ENCODE measurements at regions not wholly inside any gene's neighbourhood (a gene's known extent, or its start where the extent isn't known, plus 50 kb on each side); places are given as distances from the start of the nearest gene placed in this dataset.
A peak's percentile ranks its signal among the peaks of the same experiment; 100 is the strongest.

DNA sequence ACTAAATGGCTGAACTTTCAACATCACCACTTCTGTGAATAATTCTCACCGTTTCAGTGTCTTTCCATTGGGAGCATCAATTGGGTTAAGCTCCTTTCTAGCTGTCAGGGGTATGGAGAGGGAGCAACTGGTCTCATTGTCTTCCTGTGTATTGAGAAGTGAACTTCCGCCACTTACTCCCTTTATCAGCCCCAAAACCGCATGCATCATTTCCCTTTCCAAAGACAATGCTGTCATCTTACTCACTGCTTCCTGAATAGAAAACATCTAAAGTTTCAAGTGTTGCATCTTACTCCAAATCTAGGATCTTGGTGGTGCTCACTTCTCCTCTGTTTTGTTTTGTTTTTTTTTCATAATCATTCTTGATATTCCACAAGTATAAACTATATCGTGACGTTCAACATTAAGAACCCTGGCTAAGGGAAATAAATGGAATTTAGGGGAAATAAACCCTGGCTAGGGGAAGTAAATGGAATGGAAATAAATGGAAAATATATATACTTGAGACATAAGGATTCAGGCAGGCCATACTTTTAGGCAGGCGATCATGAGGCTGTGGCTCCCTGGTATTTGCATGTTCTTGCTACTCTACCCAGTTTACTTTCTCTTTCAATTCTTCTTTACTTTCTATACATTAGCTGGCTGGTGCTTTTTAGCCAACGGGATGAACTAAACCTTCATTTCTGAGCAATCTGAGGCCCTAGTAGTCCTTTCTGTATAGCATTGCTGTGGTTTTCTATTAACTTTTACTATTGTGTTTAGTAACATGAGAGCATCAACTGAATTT, 371.9 kb downstream of the BMPER start:
- no peak for DNase-seq

DNA sequence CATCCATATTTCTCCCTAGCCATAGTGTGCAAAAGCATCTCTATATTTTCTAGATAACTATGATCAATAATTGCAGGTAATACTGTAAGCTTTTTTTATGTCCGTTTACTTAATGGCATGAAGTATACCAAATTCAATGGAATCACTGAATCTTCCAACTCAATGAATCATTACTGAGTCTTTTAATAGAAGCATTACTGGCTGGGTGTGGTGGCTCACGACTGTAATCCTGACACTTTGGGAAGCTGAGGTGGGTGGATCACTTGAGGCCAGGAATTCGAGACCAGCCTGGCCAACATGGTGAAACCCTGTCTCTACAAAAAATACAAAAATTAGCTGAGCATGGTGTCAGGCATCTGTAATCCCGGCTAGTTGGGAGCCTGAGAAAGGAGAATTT, 372.5 kb downstream of the BMPER start:
- no peak for DNase-seq

DNA sequence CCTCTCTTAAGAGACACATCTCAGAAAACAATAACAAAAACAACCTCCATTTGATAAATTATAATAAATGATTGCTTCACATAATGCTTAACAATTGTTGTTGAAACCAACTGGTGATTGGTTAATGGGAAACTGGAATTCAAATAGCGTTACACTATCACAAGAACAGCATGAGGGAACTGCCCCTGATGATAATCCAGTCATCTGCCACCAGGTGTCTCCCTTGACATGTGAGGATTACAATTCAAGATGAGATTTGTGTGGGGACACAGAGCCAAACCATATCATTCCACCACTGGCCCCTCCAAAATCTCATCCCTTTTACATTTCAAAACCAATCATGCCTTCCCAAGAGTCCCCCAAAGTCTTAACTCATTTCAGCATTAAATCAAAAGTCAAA, 375.9 kb downstream of the BMPER start:
- no peak for DNase-seq

DNA sequence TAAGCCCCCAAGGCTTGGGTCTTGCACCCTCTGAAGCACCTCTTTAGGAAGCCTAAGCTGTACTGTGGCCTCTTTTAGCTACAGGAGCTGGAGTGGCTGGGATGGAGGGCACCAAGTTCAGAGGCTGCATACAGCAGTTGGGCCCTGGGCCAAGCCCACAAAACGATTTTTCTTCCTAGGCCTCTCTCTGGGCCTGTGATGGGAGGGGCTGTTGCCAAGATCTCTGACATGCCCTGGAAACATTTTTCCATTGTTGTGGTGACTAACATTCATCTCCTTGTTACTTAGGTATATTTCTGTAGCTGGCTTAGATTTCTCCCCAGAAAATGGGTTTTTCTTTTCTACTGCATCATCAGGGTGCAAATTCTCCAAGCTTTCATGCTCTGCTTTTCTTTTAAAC, 375.7 kb upstream of the NPSR1 start:
- DNase-seq = no peak

DNA sequence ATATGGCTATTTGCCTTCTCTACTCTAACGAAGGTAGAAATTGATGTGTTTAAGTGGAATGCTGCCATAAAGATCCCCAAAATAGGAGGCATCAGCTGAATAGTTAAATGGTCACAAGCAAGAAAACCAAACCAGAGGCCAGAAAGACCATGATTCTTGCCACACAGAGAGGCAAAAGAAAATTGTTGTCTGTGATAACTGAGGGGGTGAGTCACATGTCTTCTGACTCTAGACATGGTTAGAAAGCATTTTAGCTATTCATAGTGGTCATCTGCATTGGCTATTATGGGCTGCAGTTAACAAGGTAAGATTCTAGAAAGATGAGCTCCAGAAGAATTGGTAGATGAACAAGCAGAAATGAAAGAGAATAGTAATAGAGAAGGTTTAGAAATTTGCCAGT, 361.4 kb upstream of the NPSR1 start:
- no peak for DNase-seq

DNA sequence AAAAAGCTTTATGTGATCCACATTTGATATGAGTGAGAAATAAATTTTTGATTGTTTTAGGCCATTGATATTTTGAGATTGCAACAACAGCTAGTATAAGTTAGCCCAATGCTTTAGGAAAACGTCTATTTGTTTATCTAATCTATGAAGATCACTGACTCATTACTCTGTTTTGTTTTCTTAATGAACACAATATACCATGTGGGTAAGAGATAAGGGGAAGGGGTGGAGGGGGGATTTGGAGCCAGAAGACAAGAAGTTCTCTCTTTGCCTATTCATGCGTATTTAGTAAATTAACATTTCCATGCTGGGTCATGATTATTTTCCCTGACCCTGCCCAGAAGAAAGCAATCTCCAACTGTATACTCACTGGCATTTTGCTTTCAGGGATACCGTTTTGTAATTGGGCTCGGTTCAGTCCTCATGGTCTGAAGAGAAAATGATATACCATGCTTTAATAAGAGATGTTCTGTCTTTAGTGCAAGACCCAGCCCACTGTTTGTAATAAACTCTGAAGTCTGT, 359.5 kb upstream of the NPSR1 start:
- DNase-seq = no peak

DNA sequence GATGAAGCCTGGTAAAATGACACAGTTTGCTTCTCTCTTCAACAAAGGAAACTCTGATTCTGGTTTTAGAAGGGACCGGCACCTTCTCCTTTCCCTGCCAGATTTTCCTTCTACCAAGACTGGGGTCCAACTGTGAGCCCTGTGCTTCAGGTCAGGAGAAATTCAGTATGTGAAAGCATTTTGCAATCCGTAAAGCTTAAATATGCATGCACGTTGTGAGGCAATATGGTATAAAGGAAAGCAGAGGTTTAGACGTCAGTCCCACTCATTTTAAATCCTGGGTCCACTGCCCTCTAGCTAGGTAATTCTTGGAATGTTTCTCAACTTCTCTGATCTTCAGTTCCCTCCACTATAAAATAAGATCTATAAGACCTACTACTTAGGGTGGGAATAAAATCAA, 359.0 kb upstream of the NPSR1 start:
- no peak for DNase-seq

DNA sequence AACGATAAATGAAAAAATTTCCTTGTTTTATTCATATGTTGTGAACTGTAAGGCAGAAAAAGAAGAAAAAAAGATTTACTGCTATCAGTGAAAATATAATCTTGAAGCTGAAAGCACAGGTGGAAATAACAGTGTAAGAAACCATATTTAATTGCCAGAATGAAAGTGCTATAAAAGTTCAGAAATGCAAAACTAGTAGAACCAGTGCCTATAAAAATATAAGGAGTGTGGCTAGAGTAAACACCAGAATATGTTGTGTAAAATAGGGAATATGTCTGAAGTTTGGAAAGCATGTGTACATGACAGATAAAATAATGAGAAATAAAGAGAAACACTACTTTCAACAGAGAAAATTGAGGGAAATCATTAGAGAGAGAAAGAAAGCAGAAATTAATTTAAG, 350.5 kb upstream of the NPSR1 start:
- DNase-seq = no peak

DNA sequence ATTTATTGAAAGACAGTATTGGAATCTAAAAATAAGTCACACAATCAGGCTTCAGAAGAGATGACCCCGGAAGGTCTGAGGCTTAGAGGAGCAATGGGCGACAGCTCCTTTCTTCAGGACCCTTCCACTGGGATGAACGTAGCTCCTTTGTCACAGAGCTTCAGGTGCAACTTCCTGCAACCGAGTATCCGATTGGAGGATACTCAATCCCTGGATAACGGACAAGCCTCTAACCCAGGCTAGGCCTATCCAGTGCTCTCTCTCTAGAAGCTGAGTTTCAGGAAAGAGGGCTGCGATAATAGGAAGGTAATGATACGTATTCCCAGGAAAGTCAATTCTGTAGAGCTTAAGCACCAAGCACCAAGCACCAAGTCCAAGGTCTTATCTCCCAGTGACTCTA, 349.4 kb upstream of the NPSR1 start:
- DNase-seq = no peak

DNA sequence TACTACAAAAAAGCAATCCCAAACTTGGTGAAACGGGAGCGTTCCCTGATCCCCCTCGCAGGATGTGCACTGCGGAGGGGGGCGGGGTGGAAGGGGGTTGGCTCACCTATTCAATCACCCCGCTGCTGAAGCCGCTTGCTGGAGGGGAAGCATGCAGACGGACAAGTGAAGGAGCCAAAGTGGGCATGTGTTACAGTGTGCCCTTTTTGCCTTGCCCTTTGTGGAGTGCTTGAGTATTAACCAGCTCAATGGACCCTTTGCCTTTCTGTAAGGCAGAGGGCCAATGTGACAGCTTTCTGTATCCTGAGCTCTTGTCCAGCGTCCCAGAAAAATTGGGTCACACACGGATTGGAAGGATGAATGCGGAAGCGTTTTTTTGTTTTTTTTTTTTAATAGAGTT, 348.9 kb upstream of the NPSR1 start:
- DNase-seq = no peak

DNA sequence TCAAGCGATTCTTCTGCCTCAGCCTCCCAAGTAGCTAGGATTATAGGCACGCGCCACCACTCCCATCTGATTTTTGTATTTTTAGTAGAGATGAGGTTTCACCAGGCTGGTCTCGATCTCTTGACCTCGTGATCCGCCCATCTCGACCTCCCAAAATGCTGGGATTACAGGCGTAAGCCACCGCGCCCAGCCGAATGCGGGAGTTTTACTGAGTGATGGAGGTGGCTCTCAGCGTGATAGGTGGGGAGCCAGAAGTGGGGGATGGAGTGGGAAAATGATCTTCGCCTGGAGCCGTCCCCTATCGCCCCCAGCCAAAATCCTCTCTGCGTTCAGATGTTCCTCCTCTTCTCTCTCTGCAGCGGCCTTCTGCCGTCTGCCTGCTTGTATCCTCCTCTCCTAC, 348.4 kb upstream of the NPSR1 start:
- no peak for DNase-seq

DNA sequence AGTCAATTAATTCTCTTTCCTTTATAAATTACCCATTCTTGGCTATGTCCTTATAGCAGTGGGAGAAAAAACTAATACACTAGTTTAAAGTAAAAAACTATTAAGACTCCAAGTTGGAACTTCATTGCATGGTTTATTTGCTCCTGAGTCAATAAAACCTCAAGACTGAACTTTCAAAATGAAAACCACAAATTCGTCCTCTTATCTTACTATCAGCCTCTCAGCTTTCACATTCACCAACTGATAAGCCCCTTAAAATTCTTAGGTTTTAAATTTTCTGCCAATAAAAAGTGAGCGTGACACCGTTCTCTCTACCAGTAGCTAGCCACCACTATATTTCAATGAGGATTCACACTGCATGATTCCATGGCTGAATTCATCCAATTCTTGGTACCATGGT, 346.4 kb upstream of the NPSR1 start:
- no peak for DNase-seq

DNA sequence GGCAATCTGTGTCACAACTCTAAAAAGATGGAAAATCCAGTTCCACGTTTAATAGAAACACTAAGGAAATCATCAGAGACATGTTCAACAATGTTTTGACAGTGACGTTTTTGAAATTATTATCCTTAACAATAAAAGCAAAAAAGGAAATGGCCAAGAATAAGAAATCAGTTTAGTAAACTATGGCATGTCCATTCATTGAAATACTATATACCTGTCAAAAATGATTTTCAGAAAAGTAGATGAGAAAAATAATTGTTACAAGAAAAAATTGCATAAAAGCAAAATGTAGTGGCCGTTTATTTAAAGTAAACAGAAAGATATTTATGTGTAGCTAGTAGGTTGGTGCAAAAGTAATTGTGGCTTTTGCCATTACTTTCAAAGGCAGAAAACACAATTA, 345.4 kb upstream of the NPSR1 start:
- DNase-seq = no peak

DNA sequence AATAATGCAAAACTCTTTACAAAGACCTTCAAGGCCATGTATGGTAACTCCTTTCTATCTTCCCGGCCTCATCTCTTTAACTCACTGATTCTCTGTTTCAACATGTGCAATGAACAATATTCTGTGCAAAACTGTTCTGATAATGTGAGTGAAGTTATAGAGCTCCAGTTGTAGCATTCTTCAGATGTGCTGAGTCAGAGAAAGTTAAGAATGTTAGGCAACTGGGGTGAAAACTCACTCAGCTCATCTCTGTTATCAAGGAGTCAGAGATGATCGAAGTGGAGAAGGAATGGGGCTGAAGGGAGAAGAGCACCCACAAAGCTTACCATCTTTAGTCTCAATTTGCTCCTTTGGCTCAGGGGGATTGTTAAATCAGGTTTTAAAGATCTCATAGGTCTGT, 344.7 kb upstream of the NPSR1 start:
- no peak for DNase-seq

DNA sequence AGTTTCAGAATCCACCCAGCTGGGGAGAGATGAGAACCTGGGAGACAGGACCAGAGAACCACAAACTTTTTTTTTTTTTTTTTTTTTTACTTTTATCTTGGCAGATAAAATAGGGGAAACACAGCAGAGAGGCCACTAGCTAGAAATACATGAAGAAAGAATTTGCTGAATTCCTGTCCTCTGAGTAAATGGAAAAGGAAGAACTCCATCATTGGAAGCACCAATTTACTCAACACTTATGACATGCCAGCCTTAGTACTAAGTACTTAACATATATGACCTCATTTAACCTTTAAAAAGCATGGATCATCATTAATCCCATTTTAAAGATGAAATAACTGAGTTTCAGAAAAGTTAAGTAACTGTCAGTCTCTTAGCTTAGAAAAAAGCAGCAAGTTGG, 343.0 kb upstream of the NPSR1 start:
- DNase-seq = no peak

DNA sequence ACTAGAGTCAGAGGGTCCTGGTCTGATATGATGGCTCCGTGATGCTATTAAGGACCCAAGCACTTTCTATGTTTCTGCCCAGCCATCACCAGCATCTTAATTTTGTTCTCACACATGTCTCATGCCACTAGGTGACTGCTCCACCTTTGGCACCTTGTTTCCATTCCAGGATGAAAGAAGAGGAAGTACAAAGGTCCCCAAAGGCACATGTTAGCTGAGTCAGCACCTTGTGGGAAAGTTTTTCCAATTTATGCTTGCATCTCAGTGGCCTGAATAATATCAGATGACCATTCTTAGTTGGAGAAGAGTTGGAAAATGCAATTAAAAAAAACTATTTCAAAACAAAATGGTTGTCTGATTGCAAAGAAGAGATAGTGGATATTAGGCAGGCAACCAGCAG, 341.0 kb upstream of the NPSR1 start:
- no peak for DNase-seq

DNA sequence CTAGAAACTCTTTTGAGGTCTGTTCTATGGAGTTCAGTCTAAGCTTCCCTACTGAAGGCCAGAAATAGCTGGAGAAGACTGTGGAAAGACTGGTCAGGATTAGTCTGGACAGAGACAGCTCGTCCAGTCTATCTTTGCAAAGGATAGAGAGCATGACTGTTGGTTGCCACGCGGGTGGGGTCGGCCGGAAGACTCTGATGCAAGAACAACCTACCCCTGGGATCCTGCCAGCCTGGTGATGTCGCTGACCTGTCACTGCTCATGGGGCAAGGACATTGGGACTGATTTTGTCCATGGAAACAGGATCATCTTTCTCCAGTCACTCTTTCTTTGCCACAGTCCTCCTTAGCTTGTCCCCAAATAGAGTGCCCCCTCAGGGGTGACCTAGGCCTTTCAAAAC, 337.6 kb upstream of the NPSR1 start:
- DNase-seq = no peak

DNA sequence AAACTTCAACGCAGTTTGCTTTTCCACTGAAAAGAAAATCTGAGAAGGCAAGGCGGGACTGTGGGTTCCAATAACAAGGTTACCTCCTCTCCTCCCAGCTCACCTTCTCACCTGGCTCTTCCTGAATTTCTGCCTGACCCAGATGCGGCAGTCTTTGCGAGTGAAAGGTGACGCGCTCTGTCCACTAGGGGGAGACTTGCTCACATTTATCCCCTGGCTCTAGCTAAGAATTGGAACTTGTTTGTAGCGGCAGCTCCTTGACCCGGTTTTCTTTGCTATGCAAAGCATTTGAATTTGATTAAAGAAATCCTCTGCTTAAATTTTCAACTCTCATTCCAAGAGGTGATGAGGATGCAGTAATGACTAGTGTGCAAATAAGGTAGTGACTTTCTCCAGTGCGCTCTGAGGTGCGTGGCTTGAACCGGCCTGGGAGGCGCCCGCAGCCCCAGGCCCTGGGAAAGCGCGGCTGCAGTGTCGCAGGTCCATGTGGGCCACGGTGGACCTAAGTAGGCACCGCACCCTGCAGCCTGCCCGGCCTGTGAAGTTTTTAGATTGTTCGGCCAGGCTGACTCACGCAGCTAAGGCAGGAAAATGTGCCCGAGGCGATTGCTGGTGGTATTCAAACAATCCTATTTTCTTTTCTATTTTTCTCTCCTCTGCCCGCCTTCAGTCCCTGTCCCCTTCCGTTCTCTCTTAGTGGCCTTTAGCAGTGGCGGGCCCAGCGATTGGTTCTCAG, 336.9 kb upstream of the NPSR1 start:
- DNase-seq = peak; percentile 71

DNA sequence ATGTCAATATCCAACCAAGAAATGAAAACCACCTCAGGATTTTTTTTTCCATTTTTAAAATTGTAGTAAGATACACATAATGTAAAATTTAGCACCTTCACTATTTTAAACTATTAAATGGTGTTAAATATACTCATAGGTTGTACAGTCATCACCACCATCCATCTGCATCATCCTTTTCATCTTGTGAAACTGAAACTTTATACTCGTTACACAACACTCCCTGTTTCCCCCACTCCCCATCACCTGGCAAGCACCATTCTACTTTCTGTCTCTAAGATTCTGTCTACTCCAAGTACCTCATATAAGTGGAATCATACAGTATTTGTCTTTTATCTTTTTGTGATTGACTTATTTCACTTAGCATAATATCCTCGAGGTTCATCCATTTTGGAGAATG, 335.2 kb upstream of the NPSR1 start:
- no peak for DNase-seq

DNA sequence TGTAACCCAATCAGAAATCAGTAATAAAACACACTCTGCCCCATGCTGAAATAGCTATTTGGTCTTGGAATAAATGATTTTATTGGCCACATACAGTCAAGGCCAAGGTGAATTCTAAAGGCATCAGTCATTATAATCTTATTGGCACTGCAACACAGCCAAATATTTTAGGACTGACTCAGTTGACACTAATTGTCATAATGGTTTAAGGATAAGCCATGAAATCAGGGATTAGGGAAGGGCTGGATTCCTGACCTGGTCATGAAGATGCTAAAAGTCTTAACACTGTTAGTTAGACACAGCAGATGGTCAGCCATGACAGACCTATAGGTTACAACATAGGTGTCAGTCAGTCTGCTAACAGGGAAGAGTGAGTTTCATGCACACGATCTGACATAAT, 330.3 kb upstream of the NPSR1 start:
- no peak for DNase-seq

DNA sequence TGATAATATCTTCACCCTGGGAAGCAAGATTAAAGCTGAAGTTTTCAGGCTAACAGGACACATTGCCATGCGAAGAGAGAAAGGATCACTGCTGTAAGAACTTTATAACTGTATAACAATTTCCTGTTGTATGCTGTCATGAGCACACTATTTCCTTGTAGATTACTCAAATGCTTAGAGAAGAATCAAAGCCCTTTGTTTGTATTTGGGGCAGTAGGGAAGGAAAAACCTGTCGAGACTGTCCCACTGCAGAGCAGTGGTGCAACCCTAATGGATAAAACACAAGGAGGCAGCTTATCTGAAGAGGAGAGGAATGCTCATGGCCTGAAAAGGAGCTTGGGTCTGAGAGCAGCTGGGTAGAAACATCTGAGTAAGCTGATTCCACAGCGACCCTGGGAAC, 327.7 kb upstream of the NPSR1 start:
- no peak for DNase-seq

DNA sequence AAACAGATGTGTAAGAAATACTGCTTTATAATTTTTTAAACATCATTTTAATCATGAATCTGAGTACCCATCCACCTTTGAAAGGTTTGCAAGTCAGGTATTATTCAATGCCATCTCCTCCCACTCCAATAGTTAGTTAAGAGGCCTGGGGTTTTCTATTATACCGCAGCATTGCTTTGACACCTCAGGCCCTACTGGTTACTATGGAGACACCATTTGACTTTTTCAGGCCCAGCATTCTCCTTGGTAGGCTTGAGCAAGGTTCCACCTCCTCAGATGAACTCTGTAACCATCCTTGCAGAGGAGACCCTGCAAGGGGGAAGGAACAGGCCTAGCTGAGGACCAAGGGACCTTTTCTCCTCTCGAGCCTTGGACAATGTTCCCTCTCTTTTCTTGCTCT, 326.9 kb upstream of the NPSR1 start:
- no peak for DNase-seq

DNA sequence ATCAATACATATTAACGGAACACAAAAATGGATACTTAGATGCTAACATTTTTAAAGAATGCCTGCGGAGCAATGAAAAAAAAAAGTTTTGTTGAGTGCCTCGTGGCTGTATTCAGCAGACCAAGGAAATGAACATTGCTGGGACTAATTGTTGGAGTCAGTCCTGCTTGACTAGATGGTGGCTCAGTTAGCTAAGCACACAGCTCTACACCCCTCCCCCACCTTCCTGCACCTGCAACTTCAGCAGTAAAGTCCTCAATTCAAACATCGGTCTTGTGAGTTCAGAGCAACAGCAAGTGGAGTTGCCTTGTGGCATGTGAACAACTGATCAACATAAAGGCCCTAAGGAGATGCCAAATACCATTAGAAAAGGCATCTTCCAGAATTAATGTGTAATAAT, 326.0 kb upstream of the NPSR1 start:
- DNase-seq = peak; percentile 25

DNA sequence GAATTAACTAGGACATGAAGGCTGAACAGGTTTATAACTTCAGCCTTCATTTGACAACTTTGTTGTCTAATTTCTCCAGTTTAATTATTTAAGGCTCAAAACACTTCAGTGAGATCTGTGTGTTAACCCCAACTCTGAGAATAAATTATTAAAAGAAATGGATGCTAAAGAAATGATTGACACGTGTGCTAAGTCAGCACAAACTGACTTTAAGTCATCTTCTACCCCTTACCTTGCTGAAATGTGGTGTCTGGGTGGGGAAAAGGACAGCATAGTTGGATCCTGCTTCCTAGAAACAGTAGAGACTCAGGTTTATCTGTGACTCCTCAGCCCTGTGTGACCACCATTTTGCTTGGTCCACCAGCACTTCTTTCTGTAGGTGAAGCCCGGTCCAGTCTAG, 324.8 kb upstream of the NPSR1 start:
- no peak for DNase-seq

Data from left kidney (tissue), 1 donor.